ENCODE measurements at regions not wholly inside any gene's neighbourhood (a gene's known extent, or its start where the extent isn't known, plus 50 kb on each side); places are given as distances from the start of the nearest gene placed in this dataset.

DNA sequence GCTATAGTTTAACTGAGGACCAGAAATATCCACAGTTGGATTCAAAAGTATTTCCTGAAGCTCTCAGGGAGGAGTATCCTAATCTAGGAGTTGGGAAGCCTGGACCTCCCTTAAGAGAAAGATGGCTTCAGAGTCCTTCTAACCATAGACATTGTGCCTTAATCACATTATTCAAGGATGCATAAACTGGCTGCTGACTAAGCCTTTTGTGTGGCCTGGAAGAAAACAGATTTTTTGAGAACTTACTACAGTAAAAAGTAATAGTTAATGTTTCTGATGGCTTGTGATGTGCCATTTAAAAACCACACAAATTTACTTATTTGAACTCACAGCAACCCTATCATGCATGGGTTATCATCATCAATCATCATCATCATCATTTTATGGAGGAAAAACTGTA is 126.2 kb upstream of the RPL38 start:
- no peak overlapping the region for H3K4me3 ChIP-seq (ENCODE audit: low read depth, low read length)
- TF ChIP-seq, protein P1, sequence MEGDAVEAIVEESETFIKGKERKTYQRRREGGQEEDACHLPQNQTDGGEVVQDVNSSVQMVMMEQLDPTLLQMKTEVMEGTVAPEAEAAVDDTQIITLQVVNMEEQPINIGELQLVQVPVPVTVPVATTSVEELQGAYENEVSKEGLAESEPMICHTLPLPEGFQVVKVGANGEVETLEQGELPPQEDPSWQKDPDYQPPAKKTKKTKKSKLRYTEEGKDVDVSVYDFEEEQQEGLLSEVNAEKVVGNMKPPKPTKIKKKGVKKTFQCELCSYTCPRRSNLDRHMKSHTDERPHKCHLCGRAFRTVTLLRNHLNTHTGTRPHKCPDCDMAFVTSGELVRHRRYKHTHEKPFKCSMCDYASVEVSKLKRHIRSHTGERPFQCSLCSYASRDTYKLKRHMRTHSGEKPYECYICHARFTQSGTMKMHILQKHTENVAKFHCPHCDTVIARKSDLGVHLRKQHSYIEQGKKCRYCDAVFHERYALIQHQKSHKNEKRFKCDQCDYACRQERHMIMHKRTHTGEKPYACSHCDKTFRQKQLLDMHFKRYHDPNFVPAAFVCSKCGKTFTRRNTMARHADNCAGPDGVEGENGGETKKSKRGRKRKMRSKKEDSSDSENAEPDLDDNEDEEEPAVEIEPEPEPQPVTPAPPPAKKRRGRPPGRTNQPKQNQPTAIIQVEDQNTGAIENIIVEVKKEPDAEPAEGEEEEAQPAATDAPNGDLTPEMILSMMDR (IDR thresholded peaks at IDR 0.05; ENCODE audit: insufficient read depth, low read depth, low read length, missing control alignments): no peak

DNA sequence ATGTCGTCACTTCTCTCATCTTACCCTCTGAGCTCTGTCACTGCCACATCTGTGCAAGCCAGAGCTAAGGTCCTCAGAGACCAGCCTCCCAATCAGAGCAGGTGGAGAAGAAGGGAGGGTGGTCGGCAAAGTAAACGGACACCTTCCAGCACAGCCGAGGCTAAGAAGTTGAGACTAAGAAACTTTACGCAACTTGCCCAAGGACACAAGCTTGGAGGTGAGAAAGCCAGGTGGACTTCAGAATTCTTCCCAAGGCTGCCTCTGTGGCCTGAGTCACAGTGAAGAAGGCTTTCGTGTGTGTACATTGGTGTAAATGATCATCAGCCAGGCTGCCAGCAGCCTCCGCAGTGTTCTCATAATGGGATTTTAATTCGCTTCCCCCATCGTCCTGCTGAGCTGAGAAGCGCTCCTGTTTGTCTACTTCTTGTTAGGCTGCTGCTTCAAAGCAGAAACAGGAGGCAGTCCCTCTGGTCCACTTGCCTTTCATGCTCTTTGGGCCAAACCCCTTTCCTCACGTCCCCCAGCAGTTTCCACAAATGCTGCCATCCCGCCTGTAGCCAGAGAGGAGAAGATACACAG is 125.0 kb upstream of the RPL38 start:
- H3K4me3 ChIP-seq (ENCODE audit: low read depth, low read length): no peak overlapping the region
- TF ChIP-seq, protein P1 (IDR thresholded peaks at IDR 0.05; ENCODE audit: insufficient read depth, low read depth, low read length, missing control alignments): no peak
- DNase-seq (ENCODE audit: low read depth): no peak

More for the DNA sequence above, 126.2 kb upstream of the RPL38 start:
- no peak for DNase-seq (ENCODE audit: low read depth)

DNA sequence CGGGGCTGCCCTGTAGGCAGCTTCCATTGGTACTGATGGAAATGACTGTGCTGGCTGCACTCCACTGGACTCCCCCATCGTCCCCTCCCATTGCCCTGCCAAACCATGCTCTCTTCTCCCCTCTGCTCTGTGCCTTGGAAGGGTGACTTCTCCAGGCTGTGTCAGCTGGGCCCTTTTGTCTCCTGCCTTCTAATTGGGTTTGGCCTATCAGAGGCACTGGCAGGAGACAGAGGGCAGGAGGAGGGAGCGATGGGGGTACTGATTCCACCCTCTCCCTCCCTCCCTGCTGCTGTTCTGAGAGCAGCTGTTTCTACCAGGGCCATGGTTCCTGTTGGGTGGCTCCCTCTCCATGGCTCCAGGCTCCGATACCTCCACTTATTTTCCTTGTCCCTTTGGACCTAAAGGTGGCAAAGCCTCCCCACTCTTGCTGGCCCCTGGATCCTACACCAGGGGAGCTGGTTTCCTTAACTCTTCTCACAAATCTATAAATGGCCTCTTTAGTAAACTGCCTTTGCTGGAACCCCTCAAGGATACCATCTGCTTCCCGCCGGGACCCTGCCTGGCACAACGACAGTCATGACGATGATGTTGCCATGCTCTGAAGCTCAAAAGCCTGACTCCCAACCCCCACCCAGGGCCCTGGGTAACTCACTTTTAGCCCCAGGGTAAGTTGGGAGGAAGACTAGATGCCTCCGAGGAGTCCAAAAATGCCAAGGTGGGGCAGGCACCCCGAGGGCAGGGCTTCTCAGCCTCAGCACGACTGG is 123.8 kb upstream of the RPL38 start:
- no peak for DNase-seq (ENCODE audit: low read depth)
- TF ChIP-seq, protein P1 (IDR thresholded peaks at IDR 0.05; ENCODE audit: insufficient read depth, low read depth, low read length, missing control alignments): no peak

DNA sequence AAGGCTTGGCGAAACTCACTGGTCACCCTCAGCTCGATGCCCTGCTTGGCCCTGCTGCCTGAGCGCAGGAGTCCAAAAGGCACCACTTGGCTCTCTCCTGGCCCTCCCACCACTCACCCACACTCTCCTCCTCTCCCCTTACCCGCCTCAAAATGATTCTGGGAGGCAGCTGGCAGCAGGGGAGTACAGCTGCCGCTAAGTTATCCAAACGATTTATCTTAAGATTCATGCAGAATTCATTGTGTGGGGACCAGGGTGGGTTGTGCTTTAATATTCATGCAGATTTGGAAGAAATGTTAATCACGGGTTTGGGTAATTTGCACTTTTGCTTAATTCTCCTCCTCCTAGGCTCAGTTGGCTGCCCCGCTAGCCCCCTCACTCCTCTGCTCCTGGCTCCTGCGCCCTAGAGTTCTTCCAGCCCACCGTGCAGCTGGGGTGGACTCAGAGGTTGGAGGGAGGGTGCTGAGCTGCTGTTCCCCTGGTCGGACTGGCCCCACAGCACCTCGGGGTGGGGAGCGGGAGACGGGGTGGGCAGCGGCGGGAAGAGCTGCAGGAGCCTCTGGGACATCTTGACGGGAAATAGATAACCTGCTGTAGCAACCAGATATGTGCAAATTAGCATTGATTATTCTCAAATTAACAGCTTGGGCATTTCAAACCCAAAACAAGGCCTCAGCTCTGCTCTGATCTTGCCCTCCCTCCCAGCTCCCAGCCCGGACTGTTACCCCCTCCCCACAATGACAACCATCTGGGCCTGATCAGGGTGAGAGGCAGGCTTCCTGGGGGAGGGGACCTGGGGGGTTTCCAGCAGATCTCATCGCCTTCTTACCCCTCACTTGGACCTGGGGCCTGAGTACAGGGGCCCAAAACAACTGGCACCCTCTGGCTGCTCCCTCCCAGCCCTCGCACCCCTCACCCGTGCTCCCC is 122.6 kb upstream of the RPL38 start:
- no peak overlapping the region for H3K4me3 ChIP-seq (ENCODE audit: low read depth, low read length)
- TF ChIP-seq, protein P1 (IDR thresholded peaks at IDR 0.05; ENCODE audit: insufficient read depth, low read depth, low read length, missing control alignments): no peak
- DNase-seq (ENCODE audit: low read depth): no peak

More for the DNA sequence above, 123.8 kb upstream of the RPL38 start:
- H3K4me3 ChIP-seq (ENCODE audit: low read depth, low read length): no peak overlapping the region

DNA sequence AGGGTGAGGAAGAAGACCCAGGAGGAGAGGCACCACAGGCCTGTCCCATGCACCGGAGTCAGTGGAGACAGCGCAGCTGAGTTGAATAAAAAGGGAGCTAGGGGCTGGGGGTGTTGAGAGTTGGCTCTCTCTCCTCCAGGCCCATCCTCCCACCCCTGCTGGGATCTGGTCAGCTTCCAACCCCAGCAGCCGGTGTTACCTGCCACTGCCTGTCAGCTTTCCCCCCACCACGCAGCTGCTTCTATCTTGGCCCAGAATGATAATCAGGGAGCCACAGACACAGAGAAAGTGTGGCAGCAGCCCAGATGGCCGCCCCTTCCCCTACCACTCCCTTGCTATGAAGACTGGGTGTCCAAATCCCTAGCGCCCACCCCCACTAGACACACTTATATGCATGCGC is 120.6 kb upstream of the RPL38 start:
- TF ChIP-seq, protein P1 (IDR thresholded peaks at IDR 0.05; ENCODE audit: insufficient read depth, low read depth, low read length, missing control alignments): no peak
- no peak overlapping the region for H3K4me3 ChIP-seq (ENCODE audit: low read depth, low read length)
- DNase-seq (ENCODE audit: low read depth): no peak

DNA sequence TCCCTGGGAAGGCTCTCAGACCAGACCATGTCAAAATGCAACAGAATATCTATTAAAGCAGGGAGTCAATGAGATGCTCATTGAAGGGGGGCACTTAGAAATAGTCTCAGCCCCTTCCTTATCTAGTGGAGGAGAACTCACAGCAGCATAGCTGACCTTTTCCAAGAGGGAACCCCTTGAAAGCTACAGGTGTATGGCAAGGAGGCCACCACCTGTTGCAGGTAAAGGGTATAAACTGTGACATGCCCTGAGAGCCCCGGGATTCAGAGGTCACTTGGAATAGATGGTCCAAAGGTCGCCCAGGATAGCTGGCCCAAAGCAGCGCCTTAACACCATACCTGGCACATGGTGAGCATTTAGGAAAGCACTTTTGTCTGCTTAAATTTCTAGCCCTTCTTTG is 120.2 kb upstream of the RPL38 start:
- no peak overlapping the region for H3K4me3 ChIP-seq (ENCODE audit: low read depth, low read length)
- TF ChIP-seq, protein P1 (IDR thresholded peaks at IDR 0.05; ENCODE audit: insufficient read depth, low read depth, low read length, missing control alignments): no peak
- no peak for DNase-seq (ENCODE audit: low read depth)

Data from GM12865 (cell line).